Endothelial cell of umbilical vein (primary cell): ENCODE measurements at regions not wholly inside any gene's neighbourhood (a gene's known extent, or its start where the extent isn't known, plus 50 kb on each side); places are given as distances from the start of the nearest gene placed in this dataset.

ENCODE experiments used
- BruUV-seq: library from RNA; stranded (reverse); fragments of 400-500 nt; replicated peaks from 2 replicates; lab custom pipeline; 2021; lab: Mats Ljungman, UMichigan
- CTCF ChIA-PET: fragments of 300-600, 350-600 bp; sonication (Branson Sonifier 250); formaldehyde crosslinking; loops from one replicate; lab custom pipeline; 2021; ENCODE audit warnings: antibody characterized with exemption, inconsistent platforms; lab: Charles Lee
- POLR2A ChIA-PET: fragments of 300-600, 350-600 bp; sonication (Branson Sonifier 250); formaldehyde crosslinking; loops from one replicate; lab custom pipeline; 2021; ENCODE audit warnings: antibody characterized with exemption, inconsistent platforms; lab: Charles Lee
- DNase-seq: peaks from one replicate; pipeline ENCODE4 v3.0.0-alpha.2; 2011; ENCODE audit warnings: low read depth, low spot score
- FAIRE-seq: peaks from 2 replicates; lab custom pipeline; 2011; peaks lifted over from hg19 to GRCh38; lab: Jason Lieb, UNC
- H2AFZ ChIP-seq: 2 replicates; pipeline ENCODE4 v1.6.0; 2012; ENCODE audit warnings: low read depth, low read length, control low read depth, inconsistent platforms
- H3K27ac ChIP-seq: 2 replicates; pipeline ENCODE4 v1.5.1; 2011; ENCODE audit warnings: low read depth, mild to moderate bottlenecking, control low read depth, low read length, moderate library complexity; ENCODE audit not compliant: insufficient read depth
- H3K27me3 ChIP-seq, 2 experiments: 2 replicates each; pipeline versions ENCODE4 v1.6.0 to v1.6.1; 2011; ENCODE audit warnings: low read length in 2 of 2, mixed read lengths in 1 of 2; ENCODE audit not compliant: control insufficient read depth in 2 of 2, insufficient read depth in 2 of 2
- H3K36me3 ChIP-seq, 2 experiments: 2 replicates in 1 of 2; 3 replicates in 1 of 2; pipeline ENCODE4 v1.5.1; 2011; ENCODE audit warnings: low read length in 2 of 2, mild to moderate bottlenecking in 1 of 2, moderate library complexity in 1 of 2; ENCODE audit not compliant: control insufficient read depth in 2 of 2, insufficient read depth in 2 of 2; ENCODE audit errors: extremely low read depth in 1 of 2
- H3K4me1 ChIP-seq: 3 replicates; pipeline ENCODE4 v1.5.1; 2011; ENCODE audit warnings: mild to moderate bottlenecking, low read length; ENCODE audit not compliant: control insufficient read depth, insufficient read depth; ENCODE audit errors: extremely low read depth
- H3K4me2 ChIP-seq: 2 replicates; pipeline ENCODE4 v1.6.1; 2011; ENCODE audit warnings: low read length, control low read depth, mixed read lengths; ENCODE audit not compliant: insufficient read depth
- H3K4me3 ChIP-seq, 3 experiments: fragments of 200-600 bp in 1 of 3; sonication (generic), shearing (Covaris generic) in 1 of 3; replicated peaks in 1 of 3; 2 replicates each; pipeline ENCODE4 v1.5.1; 2011 to 2016; ENCODE audit warnings: control low read depth in 3 of 3, low read length in 3 of 3, mild to moderate bottlenecking in 2 of 3, inconsistent platforms in 1 of 3, low read depth in 1 of 3, moderate library complexity in 1 of 3; ENCODE audit not compliant: insufficient read depth in 1 of 3
- H3K79me2 ChIP-seq: 2 replicates; pipeline ENCODE4 v1.6.0; 2012; ENCODE audit warnings: low read length, inconsistent platforms; ENCODE audit not compliant: control insufficient read depth, insufficient read depth
- H3K9ac ChIP-seq: replicated peaks from 2 replicates; pipeline ENCODE3; 2011; ENCODE audit warnings: low read length, control low read depth; ENCODE audit not compliant: insufficient read depth; ENCODE audit errors: extremely low read depth
- H3K9me1 ChIP-seq: replicated peaks from 3 replicates; pipeline ENCODE4 v1.6.0; 2011; ENCODE audit warnings: mild to moderate bottlenecking, low read length; ENCODE audit not compliant: control insufficient read depth, insufficient read depth; ENCODE audit errors: extremely low read depth
- H3K9me3 ChIP-seq: replicated peaks from 2 replicates; pipeline ENCODE4 v1.5.1; 2012; ENCODE audit warnings: low read length, inconsistent platforms; ENCODE audit not compliant: control insufficient read depth, insufficient read depth
- H4K20me1 ChIP-seq: replicated peaks from 2 replicates; pipeline ENCODE3; 2011; ENCODE audit warnings: mild to moderate bottlenecking, low read length; ENCODE audit not compliant: control insufficient read depth, insufficient read depth; ENCODE audit errors: extremely low read depth
- CTCF ChIP-seq, 2 donors: IDR thresholded peaks; 1 replicate in 1 of 2; 2 replicates in 1 of 2; pipeline ENCODE4 v1.5.1; 2011; ENCODE audit warnings: low read length in 2 of 2, mild to moderate bottlenecking in 2 of 2, moderate library complexity in 2 of 2, control low read depth in 1 of 2, inconsistent platforms in 1 of 2, low read depth in 1 of 2; ENCODE audit not compliant: insufficient read depth in 1 of 2; ENCODE audit errors: extremely low read depth in 1 of 2
- EZH2 ChIP-seq: IDR thresholded peaks from 2 replicates; pipeline ENCODE4 v1.6.1; 2012; ENCODE audit warnings: borderline replicate concordance, low read depth, mild to moderate bottlenecking, moderate library complexity, low read length, inconsistent platforms; ENCODE audit not compliant: severe bottlenecking
- FOS ChIP-seq: IDR thresholded peaks from 2 replicates; pipeline ENCODE4 v1.6.1; 2011; ENCODE audit warnings: mild to moderate bottlenecking, low read length, moderate library complexity, borderline replicate concordance; ENCODE audit not compliant: insufficient read depth
- GATA2 ChIP-seq: IDR thresholded peaks from 2 replicates; pipeline ENCODE4 v1.7.0; 2011; ENCODE audit warnings: low read depth, mild to moderate bottlenecking, moderate library complexity, mixed read lengths, low read length; ENCODE audit not compliant: insufficient read length, insufficient read depth
- JUN ChIP-seq: IDR thresholded peaks from 2 replicates; pipeline ENCODE4 v1.6.1; 2011; ENCODE audit warnings: borderline replicate concordance, low read depth; ENCODE audit not compliant: insufficient read length, insufficient read depth
- MAX ChIP-seq: IDR thresholded peaks from 2 replicates; pipeline ENCODE4 v1.6.1; 2011; ENCODE audit not compliant: insufficient read depth, insufficient read length
- MYC ChIP-seq: IDR thresholded peaks from one replicate; pipeline ENCODE4 v1.6.1; 2011; ENCODE audit warnings: mild to moderate bottlenecking, low read depth, low read length
- POLR2A ChIP-seq: IDR thresholded peaks from 2 replicates; pipeline ENCODE4 v1.6.1; 2012; ENCODE audit warnings: low read depth, mild to moderate bottlenecking, control low read depth, low read length
- POLR2AphosphoS5 ChIP-seq: IDR thresholded peaks from 2 replicates; pipeline ENCODE4 v1.6.1; 2012; ENCODE audit warnings: low read depth, mild to moderate bottlenecking, control low read depth, low read length, moderate library complexity; ENCODE audit not compliant: insufficient read depth
- dilution Hi-C: fragments of 300-500 bp; cut with MboI; formaldehyde crosslinking; loops from one replicate; pipeline ENCODE4 v1.15.0; 2019; ENCODE audit warnings: low sequenced_read_pairs; ENCODE audit not compliant: extremely low pct_ligation_motif_present
- intact Hi-C: fragments of 100-400 bp; cut with micrococcal nuclease; formaldehyde crosslinking; loops from one replicate; pipeline ENCODE4 v1.10.0; 2022

- Histone ChIP-seq H3K4me2 (no peak overlapping the region), H3K9me3 (peaks cover 3% of the 10 kb centered on the region), H3K79me2 (no peaks in the 10 kb centered on the region), H3K27me3 (no peaks in the 10 kb centered on the region), H2AFZ (no peak overlapping the region), H3K36me3 (no peaks in the 10 kb centered on the region), H3K9ac (no peak overlapping the region), H3K27ac (no peak overlapping the region), H3K4me3 (no peak overlapping the region), H3K9me1 (no peaks in the 10 kb centered on the region), H3K4me1 (no peaks in the 10 kb centered on the region), H4K20me1 (no peaks in the 10 kb centered on the region)
- no peak for DNase-seq
- CTCF ChIA-PET = no interaction called here
- TF ChIP-seq EZH2 (no peak), GATA2 (no peak), POLR2AphosphoS5 (no peak), JUN (no peak), POLR2A (no peak), MAX (no peak), MYC (no peak), CTCF (IDR thresholded peaks at IDR 0.05; ENCODE audit: extremely low read depth in 1 of 2, insufficient read depth in 1 of 2, low read depth in 1 of 2, low read length in 2 of 2) (no peak), FOS (no peak)
- no peak for FAIRE-seq
- dilution Hi-C loops = no loop called here
- no TSS peak for BruUV-seq
- intact Hi-C loops = no loop called here
- POLR2A ChIA-PET = no interaction called here
These were observed 204.1 kb upstream of the ZNF536 start for GRCh38 chr19:30167976-30168635.
